WERI-Rb-1 (cell line): ENCODE measurements at regions not wholly inside any gene's neighbourhood (a gene's known extent, or its start where the extent isn't known, plus 50 kb on each side); places are given as distances from the start of the nearest gene placed in this dataset.

Source experiments
- DNase-seq: peaks from one replicate; pipeline ENCODE4 v3.0.0-alpha.2; 2020
- H3K27ac ChIP-seq: fragments of 250-450 bp; sonication (Bioruptor Pico); 2 replicates; pipeline ENCODE4 v1.5.1; 2020; ENCODE audit warnings: mild to moderate bottlenecking, moderate library complexity
- H3K27me3 ChIP-seq: fragments of 250-450 bp; sonication (Bioruptor Pico); 2 replicates; pipeline ENCODE4 v1.5.1; 2021; ENCODE audit warnings: mild to moderate bottlenecking, low read depth, moderate library complexity; ENCODE audit not compliant: insufficient read depth, severe bottlenecking
- H3K36me3 ChIP-seq: fragments of 250-450 bp; sonication (Bioruptor Pico); 2 replicates; pipeline ENCODE4 v1.5.1; 2020; ENCODE audit warnings: mild to moderate bottlenecking, moderate library complexity
- H3K4me3 ChIP-seq: 2 replicates; pipeline ENCODE4 v1.5.1; 2011; ENCODE audit warnings: low read depth, mild to moderate bottlenecking, control low read depth, low read length
- H3K9me3 ChIP-seq: fragments of 250-450 bp; sonication (Bioruptor Pico); 2 replicates; pipeline ENCODE4 v1.5.1; 2021; ENCODE audit warnings: mild to moderate bottlenecking, moderate library complexity; ENCODE audit not compliant: severe bottlenecking
- CTCF ChIP-seq: IDR thresholded peaks from 2 replicates; pipeline ENCODE4 v1.5.1; 2011; ENCODE audit warnings: low read depth, mild to moderate bottlenecking, control low read depth, inconsistent platforms, low read length

DNA sequence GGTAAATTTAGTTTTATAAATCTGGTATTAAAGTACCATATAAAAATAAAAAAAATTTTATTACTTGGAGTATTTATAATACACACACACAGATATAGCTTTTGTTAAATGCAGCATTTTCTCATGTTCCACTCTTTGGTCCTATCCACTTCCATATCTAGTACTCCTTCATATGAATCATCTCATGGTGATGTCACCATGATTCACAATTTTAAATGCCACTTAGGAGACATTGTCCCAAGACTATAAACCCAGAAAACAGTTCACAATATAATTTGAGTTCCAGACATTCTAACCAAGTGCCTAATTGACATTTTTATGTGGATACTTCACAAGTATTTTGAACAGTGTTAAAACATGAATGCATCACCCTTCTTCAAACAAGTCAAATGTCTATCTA is 1398.3 kb downstream of the DSC3 start:
- no peak for TF ChIP-seq CTCF
- H3K27me3 ChIP-seq, result no peaks in the 10 kb centered on the region
- DNase-seq, result no peak
- H3K36me3 ChIP-seq, result no peaks in the 10 kb centered on the region
- H3K9me3 ChIP-seq, result no peaks in the 10 kb centered on the region
- H3K27ac ChIP-seq, result no peak overlapping the region
- H3K4me3 ChIP-seq, result no peak overlapping the region

GRCh38 chr18:29629493-29630036 is 1413.0 kb downstream of the DSC3 start:
- no peaks in the 10 kb centered on the region for H3K9me3 ChIP-seq
- H3K27me3 ChIP-seq, result no peaks in the 10 kb centered on the region
- H3K27ac ChIP-seq, result no peak overlapping the region
- TF ChIP-seq CTCF, result no peak
- no peaks in the 10 kb centered on the region for H3K36me3 ChIP-seq
- DNase-seq, result no peak
- H3K4me3 ChIP-seq, result no peak overlapping the region

- Histone ChIP-seq H3K27me3 (no peaks in the 10 kb centered on the region), H3K4me3 (no peak overlapping the region), H3K36me3 (no peaks in the 10 kb centered on the region), H3K27ac (no peak overlapping the region), H3K9me3 (no peaks in the 10 kb centered on the region)
- no peak for TF ChIP-seq CTCF
- no peak for DNase-seq
Measured at GRCh38 chr18:29626094-29626493, 1416.4 kb downstream of the DSC3 start.

DNA sequence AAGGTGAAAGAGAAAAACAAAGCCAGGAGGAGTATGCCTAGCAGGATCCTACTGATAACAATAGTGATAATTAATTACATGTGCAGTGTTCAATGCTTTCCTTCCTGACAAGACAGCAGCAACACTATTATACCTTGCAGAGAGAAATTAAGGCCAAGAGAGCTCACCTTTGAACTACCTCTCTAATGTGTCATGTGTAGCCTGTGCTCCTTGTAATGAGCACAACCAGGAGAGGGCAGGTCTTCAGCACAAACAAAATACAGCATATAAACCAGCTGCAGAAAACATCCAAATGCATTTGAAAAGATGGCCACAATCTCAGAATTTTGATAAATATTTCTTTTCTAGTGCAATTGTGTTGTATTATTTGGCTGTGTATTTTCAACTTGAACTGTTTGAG is 1425.7 kb downstream of the DSC3 start:
- DNase-seq, result no peak
- Histone ChIP-seq H3K27ac (no peak overlapping the region), H3K9me3 (no peaks in the 10 kb centered on the region), H3K4me3 (no peak overlapping the region), H3K27me3 (no peaks in the 10 kb centered on the region), H3K36me3 (no peaks in the 10 kb centered on the region)
- TF ChIP-seq CTCF, result no peak

- Histone ChIP-seq H3K4me3 (no peak overlapping the region), H3K9me3 (no peaks in the 10 kb centered on the region), H3K27me3 (no peaks in the 10 kb centered on the region), H3K27ac (no peak overlapping the region), H3K36me3 (no peaks in the 10 kb centered on the region)
- no peak for DNase-seq
- TF ChIP-seq CTCF, result no peak
Measured at GRCh38 chr18:29608982-29609381, 1432.1 kb upstream of the CDH2 start.

GRCh38 chr18:29605365-29605764 is 1428.4 kb upstream of the CDH2 start:
- Histone ChIP-seq H3K4me3 (no peak overlapping the region), H3K36me3 (no peaks in the 10 kb centered on the region), H3K27ac (no peak overlapping the region), H3K9me3 (no peaks in the 10 kb centered on the region), H3K27me3 (no peaks in the 10 kb centered on the region)
- DNase-seq, result no peak
- TF ChIP-seq CTCF, result no peak
